GM21723 (cell line): ENCODE measurements at regions not wholly inside any gene's neighbourhood (a gene's known extent, or its start where the extent isn't known, plus 50 kb on each side); places are given as distances from the start of the nearest gene placed in this dataset.

Source experiments
- ATAC-seq: cut with Tn5 transposase; IDR thresholded peaks from one replicate; pipeline ENCODE4 v1.9.1; 2021; ENCODE audit warnings: mild to moderate bottlenecking, moderate library complexity; ENCODE audit not compliant: unreplicated experiment

GRCh38 chr11:33646629-33647028 lies 54.0 kb downstream of the C11orf91 start:
- ATAC-seq: no peak

- no peak for ATAC-seq
Observed at GRCh38 chr11:33646168-33646567, 54.5 kb downstream of the C11orf91 start.

- ATAC-seq: no peak
Observed at GRCh38 chr11:33645686-33646085, 54.9 kb downstream of the C11orf91 start.

- ATAC-seq: no peak
Observed at GRCh38 chr11:33643167-33643824, 57.3 kb downstream of the C11orf91 start.

GRCh38 chr11:33642461-33643166 lies 58.0 kb downstream of the C11orf91 start:
- ATAC-seq: no peak

GRCh38 chr11:33640730-33641371 lies 59.8 kb downstream of the C11orf91 start:
- ATAC-seq: no peak

- no peak for ATAC-seq
Observed at GRCh38 chr11:33638608-33639007, 62.0 kb downstream of the C11orf91 start.

- ATAC-seq: no peak
Observed at GRCh38 chr11:33636104-33636503, 64.5 kb downstream of the C11orf91 start.

- ATAC-seq: no peak
Observed at GRCh38 chr11:33635161-33635560, 65.5 kb downstream of the C11orf91 start.

- no peak for ATAC-seq
Observed at GRCh38 chr11:33634291-33634834, 66.3 kb downstream of the C11orf91 start.

- no peak for ATAC-seq
Observed at GRCh38 chr11:33633251-33634003, 67.2 kb downstream of the C11orf91 start.

GRCh38 chr11:33631749-33632091 lies 68.9 kb downstream of the C11orf91 start:
- ATAC-seq: no peak

- no peak for ATAC-seq
Observed at GRCh38 chr11:33630936-33631748, 69.5 kb downstream of the C11orf91 start.

GRCh38 chr11:33624083-33624482 lies 76.5 kb downstream of the C11orf91 start:
- no peak for ATAC-seq

GRCh38 chr11:33622806-33623205 lies 77.8 kb downstream of the C11orf91 start:
- no peak for ATAC-seq

GRCh38 chr11:33622186-33622585 lies 78.4 kb downstream of the C11orf91 start:
- ATAC-seq: no peak

GRCh38 chr11:33620423-33621171 lies 80.0 kb downstream of the C11orf91 start:
- ATAC-seq: no peak

- no peak for ATAC-seq
Observed at GRCh38 chr11:33618956-33619355, 81.7 kb downstream of the C11orf91 start.

- no peak for ATAC-seq
Observed at GRCh38 chr11:33618351-33618710, 82.3 kb downstream of the C11orf91 start.
